ENCODE measurements at regions not wholly inside any gene's neighbourhood (a gene's known extent, or its start where the extent isn't known, plus 50 kb on each side); places are given as distances from the start of the nearest gene placed in this dataset.

- DNase-seq (ENCODE audit: low read depth), result no peak
These were observed 100.2 kb downstream of the CYRIA start for GRCh38 chr2:16565481-16565880.

- no peak for DNase-seq (ENCODE audit: low read depth)
These were observed 104.0 kb downstream of the CYRIA start for GRCh38 chr2:16561676-16562075.

GRCh38 chr2:16561251-16561650, 104.4 kb downstream of the CYRIA start:
- DNase-seq (ENCODE audit: low read depth), result no peak

GRCh38 chr2:16559278-16560067, 106.2 kb downstream of the CYRIA start:
- no peak for DNase-seq (ENCODE audit: low read depth)

GRCh38 chr2:16554060-16554583, 111.5 kb downstream of the CYRIA start:
- no peak for DNase-seq (ENCODE audit: low read depth)

- no peak for DNase-seq (ENCODE audit: low read depth)
These were observed 112.4 kb downstream of the CYRIA start for GRCh38 chr2:16553226-16553625.

- DNase-seq (ENCODE audit: low read depth), result no peak
These were observed 113.4 kb downstream of the CYRIA start for GRCh38 chr2:16552202-16552601.

GRCh38 chr2:16548036-16548435, 117.6 kb downstream of the CYRIA start:
- no peak for DNase-seq (ENCODE audit: low read depth)

- DNase-seq (ENCODE audit: low read depth), result no peak
These were observed 119.4 kb downstream of the CYRIA start for GRCh38 chr2:16546128-16546754.

GRCh38 chr2:16538707-16539106, 126.9 kb downstream of the CYRIA start:
- no peak for DNase-seq (ENCODE audit: low read depth)

GRCh38 chr2:16537347-16537746, 128.3 kb downstream of the CYRIA start:
- DNase-seq (ENCODE audit: low read depth), result no peak

GRCh38 chr2:16526193-16526592, 139.4 kb downstream of the CYRIA start:
- no peak for DNase-seq (ENCODE audit: low read depth)

GRCh38 chr2:16525265-16525887, 140.3 kb downstream of the CYRIA start:
- no peak for DNase-seq (ENCODE audit: low read depth)

GRCh38 chr2:16523711-16524110, 141.9 kb downstream of the CYRIA start:
- DNase-seq (ENCODE audit: low read depth), result no peak

GRCh38 chr2:16522031-16522831, 143.4 kb downstream of the CYRIA start:
- DNase-seq (ENCODE audit: low read depth), result no peak

GRCh38 chr2:16520891-16521290, 144.7 kb downstream of the CYRIA start:
- no peak for DNase-seq (ENCODE audit: low read depth)

GRCh38 chr2:16515696-16516095, 149.9 kb downstream of the CYRIA start:
- DNase-seq (ENCODE audit: low read depth), result no peak

- DNase-seq (ENCODE audit: low read depth), result no peak
These were observed 152.0 kb downstream of the CYRIA start for GRCh38 chr2:16513626-16514025.

- DNase-seq (ENCODE audit: low read depth), result no peak
These were observed 154.6 kb downstream of the CYRIA start for GRCh38 chr2:16511041-16511440.

GRCh38 chr2:16509042-16509441, 156.6 kb downstream of the CYRIA start:
- no peak for DNase-seq (ENCODE audit: low read depth)

GRCh38 chr2:16508490-16508851, 157.2 kb downstream of the CYRIA start:
- DNase-seq (ENCODE audit: low read depth), result no peak

All from fibroblast of gingiva (primary cell).